ENCODE measurements at regions not wholly inside any gene's neighbourhood (a gene's known extent, or its start where the extent isn't known, plus 50 kb on each side); places are given as distances from the start of the nearest gene placed in this dataset.

DNA sequence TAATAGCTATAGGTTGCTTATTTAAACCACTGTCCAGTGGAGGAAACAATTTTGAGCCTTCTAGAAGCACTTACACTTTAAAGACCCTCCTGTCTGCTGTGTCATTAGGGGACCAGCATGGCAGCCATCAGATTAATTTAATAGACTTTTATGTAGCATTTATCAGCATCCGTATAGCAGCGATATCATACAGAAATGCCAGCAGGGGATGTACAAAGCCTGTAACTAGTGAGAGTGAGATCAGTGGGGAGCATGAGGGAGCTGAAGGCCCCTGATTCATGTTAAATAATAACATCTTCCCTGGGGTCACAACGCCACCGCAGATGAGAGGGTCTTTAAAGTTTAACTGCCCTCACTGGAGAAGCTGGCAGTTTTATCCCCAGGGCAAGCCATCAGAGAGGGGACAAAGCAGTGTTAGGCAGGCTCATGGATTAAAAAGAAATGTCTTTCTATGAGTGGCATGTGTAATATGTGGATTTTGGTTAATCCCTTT is 144.7 kb downstream of the PDGFRA start:
- TF ChIP-seq CTCF (IDR thresholded peaks at IDR 0.05; ENCODE audit: low read depth, low read length) = no peak
- H3K4me3 ChIP-seq (ENCODE audit: low read depth, low read length) = no peak overlapping the region

GRCh38 chr4:54378461-54378860 is 149.4 kb downstream of the PDGFRA start:
- H3K4me3 ChIP-seq (ENCODE audit: low read depth, low read length) = no peak overlapping the region
- TF ChIP-seq CTCF (IDR thresholded peaks at IDR 0.05; ENCODE audit: low read depth, low read length) = no peak

- no peak overlapping the region for H3K4me3 ChIP-seq (ENCODE audit: low read depth, low read length)
- no peak for TF ChIP-seq CTCF (IDR thresholded peaks at IDR 0.05; ENCODE audit: low read depth, low read length)
These were observed 155.1 kb downstream of the PDGFRA start for GRCh38 chr4:54384152-54384551.

DNA sequence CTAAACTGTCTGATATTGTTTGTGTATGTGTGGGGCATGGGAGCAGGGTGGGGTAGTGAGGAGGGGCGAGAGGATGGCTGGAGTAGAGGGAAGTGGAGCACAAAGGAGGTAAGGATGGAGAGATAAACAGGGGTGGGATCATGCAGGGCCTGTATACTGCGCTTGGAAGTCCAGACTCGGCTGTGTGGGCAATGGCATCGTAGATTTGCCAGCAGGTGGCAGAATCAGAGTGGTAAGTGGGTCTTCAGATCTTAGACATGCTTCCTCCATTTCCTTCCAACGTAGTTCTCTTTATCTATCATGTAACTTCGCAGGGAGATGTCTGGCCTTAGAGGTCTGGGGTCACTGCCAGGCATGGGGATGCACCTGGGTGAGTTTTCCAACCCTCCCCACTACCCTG is 155.5 kb downstream of the PDGFRA start:
- TF ChIP-seq CTCF (IDR thresholded peaks at IDR 0.05; ENCODE audit: low read depth, low read length) = peak; percentile 27

DNA sequence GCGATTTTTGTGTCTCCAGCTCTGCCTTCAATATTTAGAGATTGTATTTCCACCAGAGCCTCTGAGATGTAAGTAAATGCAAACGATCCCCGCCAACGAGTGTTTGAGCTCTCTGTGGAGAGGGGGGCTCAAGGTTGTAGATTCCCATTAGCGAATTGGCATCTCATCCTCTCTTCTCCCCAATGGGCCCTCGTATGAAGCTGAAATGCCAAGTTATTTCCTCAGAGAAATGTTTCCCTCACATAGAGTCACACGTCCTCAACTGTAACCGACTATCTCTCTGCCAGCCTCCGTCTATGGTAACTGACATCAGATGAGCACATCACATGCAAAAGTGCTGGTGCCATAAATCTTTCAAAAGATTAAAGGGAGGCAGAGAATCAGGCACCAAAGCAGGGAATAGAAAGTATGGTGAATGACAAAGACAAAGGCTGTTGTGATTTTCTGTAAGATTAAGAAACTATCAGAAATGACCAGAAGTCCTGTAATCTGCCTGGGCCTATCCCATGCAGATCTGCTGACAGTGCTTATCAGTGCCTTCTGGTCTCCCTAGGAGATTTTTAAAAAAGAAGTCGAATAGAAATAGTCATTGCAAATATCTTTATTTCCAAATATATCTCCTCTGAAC is 157.1 kb downstream of the PDGFRA start:
- no peak overlapping the region for H3K4me3 ChIP-seq (ENCODE audit: low read depth, low read length)
- no peak for TF ChIP-seq CTCF (IDR thresholded peaks at IDR 0.05; ENCODE audit: low read depth, low read length)

More for the DNA sequence above, 155.5 kb downstream of the PDGFRA start:
- H3K4me3 ChIP-seq (ENCODE audit: low read depth, low read length) = no peak overlapping the region

DNA sequence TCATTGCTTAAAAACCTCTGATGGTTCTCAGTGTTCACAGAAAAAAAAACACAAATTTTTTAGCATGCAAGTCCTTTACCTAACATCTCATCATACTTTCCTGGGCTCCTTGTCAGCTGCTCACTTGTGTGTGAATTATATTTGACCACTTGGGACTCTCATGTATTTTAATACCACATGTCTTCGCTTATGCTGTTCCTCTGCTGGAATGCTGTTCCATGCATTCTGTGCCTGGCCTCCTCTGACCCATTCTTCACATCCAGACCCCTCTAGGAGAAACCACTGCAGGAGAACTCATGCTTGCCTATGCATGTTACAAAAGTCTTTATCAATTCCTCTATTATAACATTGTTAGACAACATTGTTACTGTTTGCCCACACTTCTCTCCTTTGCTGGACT is 157.6 kb downstream of the PDGFRA start:
- H3K4me3 ChIP-seq (ENCODE audit: low read depth, low read length) = no peak overlapping the region
- TF ChIP-seq CTCF (IDR thresholded peaks at IDR 0.05; ENCODE audit: low read depth, low read length) = no peak

- no peak overlapping the region for H3K4me3 ChIP-seq (ENCODE audit: low read depth, low read length)
- no peak for TF ChIP-seq CTCF (IDR thresholded peaks at IDR 0.05; ENCODE audit: low read depth, low read length)
These were observed 161.6 kb downstream of the PDGFRA start for GRCh38 chr4:54390670-54391069.

Data from WI38 (cell line).